NCI-H226 (cell line): ENCODE measurements at regions not wholly inside any gene's neighbourhood (a gene's known extent, or its start where the extent isn't known, plus 50 kb on each side); places are given as distances from the start of the nearest gene placed in this dataset.
A peak's percentile ranks its signal among the peaks of the same experiment; 100 is the strongest.
"Not testable (repeated sequence)": the region's sequence is repeated elsewhere in the genome, so short reads cannot be mapped to it uniquely, and the experiment has no call there.

Source experiments
- DNase-seq: peaks from one replicate; pipeline ENCODE4 v3.0.0-alpha.2; 2015

- DNase-seq: no peak
These were observed 724.6 kb upstream of the NRP1 start for GRCh38 chr10:34058845-34059614.

- not testable (repeated sequence) for DNase-seq
These were observed 721.0 kb upstream of the NRP1 start for GRCh38 chr10:34055410-34055985.

GRCh38 chr10:34049887-34050286 is 715.4 kb upstream of the NRP1 start:
- no peak for DNase-seq

GRCh38 chr10:34049469-34049868 is 715.0 kb upstream of the NRP1 start:
- DNase-seq: no peak

- DNase-seq: no peak
These were observed 712.9 kb upstream of the NRP1 start for GRCh38 chr10:34047389-34047788.

GRCh38 chr10:34046506-34047034 is 712.1 kb upstream of the NRP1 start:
- DNase-seq: no peak

- DNase-seq: no peak
These were observed 711.2 kb upstream of the NRP1 start for GRCh38 chr10:34045571-34046190.

- DNase-seq: no peak
These were observed 707.4 kb upstream of the NRP1 start for GRCh38 chr10:34041871-34042270.

GRCh38 chr10:34037499-34037898 is 703.0 kb upstream of the NRP1 start:
- DNase-seq: no peak

- not testable (repeated sequence) for DNase-seq
These were observed 700.8 kb upstream of the NRP1 start for GRCh38 chr10:34035241-34035790.

- no peak for DNase-seq
These were observed 698.6 kb upstream of the NRP1 start for GRCh38 chr10:34033078-34033477.

- DNase-seq: no peak
These were observed 698.1 kb upstream of the NRP1 start for GRCh38 chr10:34032564-34032963.

- DNase-seq: no peak
These were observed 696.9 kb upstream of the NRP1 start for GRCh38 chr10:34031400-34031799.

GRCh38 chr10:34029455-34029854 is 695.0 kb upstream of the NRP1 start:
- no peak for DNase-seq

GRCh38 chr10:34028936-34029335 is 694.5 kb upstream of the NRP1 start:
- no peak for DNase-seq

GRCh38 chr10:34024693-34025425 is 690.4 kb upstream of the NRP1 start:
- peak; percentile 24 for DNase-seq

GRCh38 chr10:34024282-34024681 is 689.8 kb upstream of the NRP1 start:
- DNase-seq: no peak

- DNase-seq: no peak
These were observed 687.7 kb upstream of the NRP1 start for GRCh38 chr10:34022195-34022594.

- no peak for DNase-seq
These were observed 684.3 kb upstream of the NRP1 start for GRCh38 chr10:34018784-34019183.

- peak; percentile 46 for DNase-seq
These were observed 683.7 kb upstream of the NRP1 start for GRCh38 chr10:34018129-34018528.

- no peak for DNase-seq
These were observed 682.8 kb upstream of the NRP1 start for GRCh38 chr10:34017281-34017680.

GRCh38 chr10:34016576-34016975 is 682.1 kb upstream of the NRP1 start:
- no peak for DNase-seq

- DNase-seq: no peak
These were observed 681.2 kb upstream of the NRP1 start for GRCh38 chr10:34015700-34016099.
